ENCODE measurements at regions not wholly inside any gene's neighbourhood (a gene's known extent, or its start where the extent isn't known, plus 50 kb on each side); places are given as distances from the start of the nearest gene placed in this dataset.

DNA sequence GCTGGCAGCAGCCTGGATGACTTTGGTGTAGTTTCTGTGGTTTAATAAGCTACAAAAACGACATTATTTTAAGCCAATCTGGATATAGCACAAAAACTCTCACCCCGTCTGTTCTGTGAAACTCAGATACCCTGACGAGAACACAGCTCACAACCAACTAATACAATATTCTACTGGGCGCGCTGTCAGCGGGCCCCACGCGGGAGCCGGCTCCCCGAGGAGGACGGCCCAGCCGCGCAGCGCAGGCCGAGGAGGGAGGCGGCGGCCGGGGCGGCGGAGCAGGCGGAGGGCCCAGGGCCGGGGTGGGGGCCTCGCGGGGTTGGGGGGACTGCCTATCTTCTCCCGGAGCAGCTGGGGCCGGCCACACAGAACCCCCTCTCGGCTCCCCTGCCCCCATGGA lies 87.2 kb upstream of the POU3F1 start:
- Histone ChIP-seq H3K4me1 (ENCODE audit: control insufficient read depth in 1 of 2, insufficient read depth in 2 of 2, low read length in 2 of 2) (peaks cover 0 to 1% of the 10 kb centered on the region in 2 donors), H3K4me3 (ENCODE audit: low read length in 2 of 2) (no peak overlapping the region), H3K9me3 (ENCODE audit: control insufficient read depth, low read length) (no peaks in the 10 kb centered on the region), H3K36me3 (ENCODE audit: control insufficient read depth in 1 of 2, insufficient read depth in 2 of 2, low read length in 1 of 2) (no peaks in the 10 kb centered on the region), H3K27ac (ENCODE audit: low read depth in 1 of 2, low read length in 2 of 2) (no peak overlapping the region), H3K27me3 (ENCODE audit: control insufficient read depth in 1 of 2, insufficient read depth in 2 of 2, low read length in 1 of 2) (no peaks in the 10 kb centered on the region)
- WGBS, 2 donors = 10 to 12% methylated on average over 17 to 27 of the region's 27 CpGs
- intact Hi-C loops (cut with DNase I) = no loop called here
- DNase-seq (no peak), ATAC-seq (ENCODE audit: low FRiP score) (no peak)

DNA sequence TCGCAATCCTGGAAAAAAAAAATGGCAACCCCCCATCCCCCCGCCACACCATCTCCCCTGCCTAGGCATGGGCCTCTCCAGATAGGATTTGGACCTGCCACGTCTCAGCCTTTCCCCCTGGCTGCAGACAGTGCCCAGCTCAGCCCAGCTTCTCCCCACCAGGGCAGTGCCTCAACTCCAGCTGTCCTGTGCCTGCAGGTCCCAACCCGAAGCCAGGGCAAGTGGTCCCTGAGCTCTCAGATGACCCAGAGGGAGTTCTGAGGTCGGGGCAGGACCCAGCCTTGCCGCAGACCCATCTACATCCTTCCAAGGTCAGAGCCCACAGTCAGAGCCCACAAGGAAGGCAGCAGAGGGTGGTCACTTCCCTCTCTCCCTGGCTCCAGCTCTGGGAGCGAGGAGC lies 86.7 kb upstream of the POU3F1 start:
- no peaks in the 10 kb centered on the region for H3K9me3 ChIP-seq (ENCODE audit: control insufficient read depth, low read length)
- no peak for DNase-seq
- no peak overlapping the region for H3K27ac ChIP-seq (ENCODE audit: low read depth in 1 of 2, low read length in 2 of 2)
- H3K4me1 ChIP-seq (ENCODE audit: control insufficient read depth in 1 of 2, insufficient read depth in 2 of 2, low read length in 2 of 2) = no peaks in the 10 kb centered on the region
- H3K36me3 ChIP-seq (ENCODE audit: control insufficient read depth in 1 of 2, insufficient read depth in 2 of 2, low read length in 1 of 2) = no peaks in the 10 kb centered on the region
- intact Hi-C loops (cut with DNase I) = no loop called here
- no peaks in the 10 kb centered on the region for H3K27me3 ChIP-seq (ENCODE audit: control insufficient read depth in 1 of 2, insufficient read depth in 2 of 2, low read length in 1 of 2)
- no peak for ATAC-seq (ENCODE audit: low FRiP score)
- H3K4me3 ChIP-seq (ENCODE audit: low read length in 2 of 2) = no peak overlapping the region
- WGBS, 2 donors = 88 to 90% methylated on average over 7 of the region's 7 CpGs

DNA sequence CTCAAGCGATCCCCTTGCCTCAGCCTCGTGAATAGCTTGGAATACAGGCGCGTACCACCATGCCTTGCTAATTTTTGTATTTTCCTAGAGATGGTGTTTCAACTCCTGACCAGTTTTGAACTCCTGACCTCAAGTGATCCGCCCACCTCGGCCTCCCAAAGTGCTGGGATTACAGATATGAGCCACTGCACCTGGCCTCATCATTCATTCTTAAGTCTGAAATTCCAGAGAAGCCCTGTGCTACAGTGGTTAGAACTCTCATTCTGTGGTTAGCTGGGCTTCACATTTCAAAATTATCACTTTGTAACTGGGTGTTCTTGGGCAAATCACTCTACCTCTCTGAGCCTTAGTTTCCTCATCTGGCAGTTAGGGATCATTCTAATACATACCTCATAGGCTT lies 86.1 kb upstream of the POU3F1 start:
- intact Hi-C loops (cut with DNase I) = no loop called here
- no peak for ATAC-seq (ENCODE audit: low FRiP score)
- Histone ChIP-seq H3K36me3 (ENCODE audit: control insufficient read depth in 1 of 2, insufficient read depth in 2 of 2, low read length in 1 of 2) (no peaks in the 10 kb centered on the region), H3K27ac (ENCODE audit: low read depth in 1 of 2, low read length in 2 of 2) (no peak overlapping the region), H3K4me3 (ENCODE audit: low read length in 2 of 2) (no peak overlapping the region), H3K27me3 (ENCODE audit: control insufficient read depth in 1 of 2, insufficient read depth in 2 of 2, low read length in 1 of 2) (no peaks in the 10 kb centered on the region), H3K4me1 (ENCODE audit: control insufficient read depth in 1 of 2, insufficient read depth in 2 of 2, low read length in 2 of 2) (no peaks in the 10 kb centered on the region), H3K9me3 (ENCODE audit: control insufficient read depth, low read length) (no peaks in the 10 kb centered on the region)
- WGBS, 2 donors = 96 to 98% methylated on average over 6 of the region's 6 CpGs
- DNase-seq = no peak

DNA sequence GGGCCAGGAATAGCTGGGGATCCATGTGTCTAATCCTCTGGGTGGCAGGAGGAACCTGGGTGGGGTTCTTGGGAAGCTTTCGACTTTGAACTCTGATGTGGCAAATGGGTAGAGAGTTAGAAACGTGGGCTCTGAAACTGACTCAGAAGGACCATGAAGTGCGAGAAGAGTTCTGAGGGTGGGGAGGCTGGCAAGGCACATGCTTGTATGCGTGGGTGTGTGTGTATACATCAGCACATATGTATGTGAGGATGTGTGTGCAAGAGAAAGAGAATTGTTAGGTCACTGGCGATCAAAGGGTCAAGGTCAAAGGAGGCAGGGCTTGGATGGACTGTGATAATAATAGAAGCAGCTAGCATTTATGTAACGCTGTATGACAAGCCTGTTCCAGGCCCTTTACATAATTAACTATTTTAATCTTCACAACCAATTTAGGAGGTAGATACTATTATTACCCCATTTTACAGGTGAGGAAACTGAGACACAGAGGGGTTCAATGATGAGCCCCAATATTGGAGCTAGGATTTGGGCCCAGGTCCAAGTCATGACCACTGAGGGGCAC lies 84.5 kb upstream of the POU3F1 start:
- Histone ChIP-seq H3K36me3 (ENCODE audit: control insufficient read depth in 1 of 2, insufficient read depth in 2 of 2, low read length in 1 of 2) (no peaks in the 10 kb centered on the region), H3K9me3 (ENCODE audit: control insufficient read depth, low read length) (no peaks in the 10 kb centered on the region), H3K4me1 (ENCODE audit: control insufficient read depth in 1 of 2, insufficient read depth in 2 of 2, low read length in 2 of 2) (no peaks in the 10 kb centered on the region), H3K27ac (ENCODE audit: low read depth in 1 of 2, low read length in 2 of 2) (no peak overlapping the region), H3K4me3 (ENCODE audit: low read length in 2 of 2) (no peak overlapping the region), H3K27me3 (ENCODE audit: control insufficient read depth in 1 of 2, insufficient read depth in 2 of 2, low read length in 1 of 2) (no peaks in the 10 kb centered on the region)
- 73 to 84% methylated on average over 6 of the region's 6 CpGs for WGBS, 2 donors
- ATAC-seq (ENCODE audit: low FRiP score) = no peak
- DNase-seq = no peak
- intact Hi-C loops (cut with DNase I) = no loop called here

DNA sequence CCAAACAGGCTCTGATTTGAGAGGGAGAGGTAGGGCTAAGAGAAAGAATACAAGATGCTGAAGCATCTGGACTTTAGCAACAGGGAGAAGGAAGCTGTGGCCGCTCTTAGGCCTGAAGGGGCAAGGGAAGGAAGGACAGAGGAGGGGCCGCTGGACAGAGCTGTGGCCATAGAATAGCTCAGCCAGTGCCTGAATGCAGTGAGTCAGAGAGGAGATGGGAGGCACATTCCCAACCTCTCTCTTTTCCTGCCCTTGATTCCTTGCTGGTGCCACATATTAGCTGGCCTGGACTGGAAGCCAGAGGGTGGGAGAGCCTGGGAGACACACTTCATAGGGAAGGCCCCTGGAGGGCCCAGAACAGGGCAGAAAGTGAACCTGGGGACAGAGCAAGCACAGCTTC lies 83.4 kb upstream of the POU3F1 start:
- DNase-seq (no peak), ATAC-seq (ENCODE audit: low FRiP score) (no peak)
- no peak overlapping the region for H3K4me3 ChIP-seq (ENCODE audit: low read length in 2 of 2)
- no peak overlapping the region for H3K27ac ChIP-seq (ENCODE audit: low read depth in 1 of 2, low read length in 2 of 2)
- H3K9me3 ChIP-seq (ENCODE audit: control insufficient read depth, low read length) = no peaks in the 10 kb centered on the region
- intact Hi-C loops (cut with DNase I) = no loop called here
- WGBS, 2 donors = 93 to 94% methylated on average over 2 of the region's 2 CpGs
- no peaks in the 10 kb centered on the region for H3K27me3 ChIP-seq (ENCODE audit: control insufficient read depth in 1 of 2, insufficient read depth in 2 of 2, low read length in 1 of 2)
- H3K36me3 ChIP-seq (ENCODE audit: control insufficient read depth in 1 of 2, insufficient read depth in 2 of 2, low read length in 1 of 2) = no peaks in the 10 kb centered on the region
- no peaks in the 10 kb centered on the region for H3K4me1 ChIP-seq (ENCODE audit: control insufficient read depth in 1 of 2, insufficient read depth in 2 of 2, low read length in 2 of 2)

DNA sequence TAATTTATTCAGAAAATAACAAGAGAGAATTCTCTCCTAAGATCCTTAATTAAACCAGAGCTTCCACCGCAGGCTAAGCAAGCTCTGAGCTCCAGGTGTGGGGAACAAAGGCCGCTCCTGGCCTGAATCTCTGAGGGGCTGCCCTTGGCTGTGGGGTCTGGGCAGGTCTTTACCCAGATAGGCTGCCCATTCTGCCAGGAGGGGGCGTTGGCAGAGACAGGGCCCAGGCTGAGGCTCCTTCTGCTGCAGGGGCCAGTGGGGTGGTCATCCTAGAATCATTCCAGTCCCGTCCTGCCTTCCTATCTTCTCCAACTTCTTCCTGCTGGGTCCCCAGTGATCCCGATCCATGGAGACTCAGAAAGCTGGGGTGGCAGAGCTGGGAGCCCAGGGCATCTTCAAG lies 82.9 kb upstream of the POU3F1 start:
- 88 to 95% methylated on average over 5 of the region's 5 CpGs for WGBS, 2 donors
- ATAC-seq (ENCODE audit: low FRiP score) = no peak

DNA sequence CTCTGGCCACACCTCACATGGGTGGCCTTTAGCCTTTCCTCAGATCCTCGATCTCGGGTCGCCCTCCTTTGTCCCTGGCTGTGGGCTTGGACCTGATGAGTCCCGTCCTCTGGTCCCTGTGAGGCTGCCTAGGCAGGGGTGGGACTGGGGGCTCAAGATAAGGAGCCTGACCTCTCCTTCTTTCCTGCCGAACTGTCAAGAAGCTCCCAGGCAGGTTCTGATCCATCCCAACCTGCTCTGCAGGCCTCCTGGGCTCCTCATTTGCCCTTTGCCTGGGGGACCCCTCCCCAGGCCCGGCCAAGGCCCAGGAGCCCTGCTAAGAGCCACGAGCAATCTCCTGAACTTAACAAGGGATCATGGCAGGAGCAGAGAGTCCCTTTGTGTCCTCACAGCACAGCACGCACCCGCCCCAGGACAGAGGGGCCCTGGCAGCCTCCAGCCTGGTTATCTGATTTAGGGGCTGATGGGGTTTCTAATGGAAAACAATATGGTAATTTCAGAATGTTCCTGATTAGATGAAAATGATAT lies 82.4 kb upstream of the POU3F1 start:
- no peak overlapping the region for H3K4me3 ChIP-seq (ENCODE audit: low read length in 2 of 2)
- intact Hi-C loops (cut with DNase I) = no loop called here
- ATAC-seq (ENCODE audit: low FRiP score) (no peak), DNase-seq (no peak)
- no peaks in the 10 kb centered on the region for H3K9me3 ChIP-seq (ENCODE audit: control insufficient read depth, low read length)
- no peaks in the 10 kb centered on the region for H3K36me3 ChIP-seq (ENCODE audit: control insufficient read depth in 1 of 2, insufficient read depth in 2 of 2, low read length in 1 of 2)
- H3K4me1 ChIP-seq (ENCODE audit: control insufficient read depth in 1 of 2, insufficient read depth in 2 of 2, low read length in 2 of 2) = no peaks in the 10 kb centered on the region
- WGBS, 2 donors = 94 to 98% methylated on average over 9 of the region's 9 CpGs
- H3K27ac ChIP-seq (ENCODE audit: low read depth in 1 of 2, low read length in 2 of 2) = no peak overlapping the region
- H3K27me3 ChIP-seq (ENCODE audit: control insufficient read depth in 1 of 2, insufficient read depth in 2 of 2, low read length in 1 of 2) = no peaks in the 10 kb centered on the region

More for the DNA sequence above, 82.9 kb upstream of the POU3F1 start:
- DNase-seq = no peak
- Histone ChIP-seq H3K9me3 (ENCODE audit: control insufficient read depth, low read length) (no peaks in the 10 kb centered on the region), H3K27ac (ENCODE audit: low read depth in 1 of 2, low read length in 2 of 2) (no peak overlapping the region), H3K27me3 (ENCODE audit: control insufficient read depth in 1 of 2, insufficient read depth in 2 of 2, low read length in 1 of 2) (no peaks in the 10 kb centered on the region), H3K36me3 (ENCODE audit: control insufficient read depth in 1 of 2, insufficient read depth in 2 of 2, low read length in 1 of 2) (no peaks in the 10 kb centered on the region), H3K4me3 (ENCODE audit: low read length in 2 of 2) (no peak overlapping the region), H3K4me1 (ENCODE audit: control insufficient read depth in 1 of 2, insufficient read depth in 2 of 2, low read length in 2 of 2) (no peaks in the 10 kb centered on the region)
- intact Hi-C loops (cut with DNase I) = no loop called here

DNA sequence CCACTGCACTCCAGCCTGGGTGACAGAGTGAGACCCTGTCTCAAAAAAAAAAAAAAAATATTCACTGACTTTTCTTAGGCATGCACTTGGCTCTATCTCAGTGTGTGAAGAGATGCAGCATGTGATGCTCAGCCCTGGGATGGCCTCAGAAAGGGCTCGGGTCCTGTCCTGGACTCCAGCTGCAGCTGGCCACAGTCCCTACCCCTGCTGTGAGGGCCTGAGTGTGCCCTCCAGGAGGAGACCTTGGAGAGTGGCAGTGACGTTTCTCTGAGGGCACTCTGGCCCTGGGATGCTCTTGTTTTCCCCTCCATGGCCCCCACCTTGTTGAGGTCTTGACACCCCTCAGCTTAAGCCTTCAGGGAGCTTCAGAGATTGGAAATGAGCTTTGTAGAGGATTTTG lies 81.9 kb upstream of the POU3F1 start:
- H3K27me3 ChIP-seq (ENCODE audit: control insufficient read depth in 1 of 2, insufficient read depth in 2 of 2, low read length in 1 of 2) = no peaks in the 10 kb centered on the region
- DNase-seq (no peak), ATAC-seq (ENCODE audit: low FRiP score) (no peak)
- intact Hi-C loops (cut with DNase I) = no loop called here
- no peak overlapping the region for H3K27ac ChIP-seq (ENCODE audit: low read depth in 1 of 2, low read length in 2 of 2)
- H3K9me3 ChIP-seq (ENCODE audit: control insufficient read depth, low read length) = no peaks in the 10 kb centered on the region
- WGBS, 2 donors = 89 to 93% methylated on average over 2 of the region's 2 CpGs
- no peak overlapping the region for H3K4me3 ChIP-seq (ENCODE audit: low read length in 2 of 2)
- no peaks in the 10 kb centered on the region for H3K4me1 ChIP-seq (ENCODE audit: control insufficient read depth in 1 of 2, insufficient read depth in 2 of 2, low read length in 2 of 2)
- no peaks in the 10 kb centered on the region for H3K36me3 ChIP-seq (ENCODE audit: control insufficient read depth in 1 of 2, insufficient read depth in 2 of 2, low read length in 1 of 2)

DNA sequence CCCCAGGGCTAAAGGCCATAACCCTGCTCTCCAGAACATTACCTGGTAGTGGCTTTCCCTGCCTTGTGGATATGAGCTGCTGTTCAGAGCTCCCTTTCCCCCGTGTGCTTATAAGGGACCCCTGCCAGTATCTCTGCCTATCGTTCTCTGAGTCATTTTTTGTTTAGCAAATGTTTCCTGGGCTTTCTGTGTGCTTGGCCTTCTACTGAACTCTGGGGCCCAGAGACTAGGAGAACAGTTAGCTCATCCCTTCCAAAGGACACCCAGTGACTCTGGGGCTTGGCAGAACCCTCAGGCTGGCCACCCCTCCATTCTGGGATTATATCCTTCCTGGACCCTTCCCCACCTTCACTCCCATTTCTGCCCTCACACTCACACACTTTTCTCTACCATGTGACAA lies 80.8 kb upstream of the POU3F1 start:
- ATAC-seq (ENCODE audit: low FRiP score) (no peak), DNase-seq (no peak)
- Histone ChIP-seq H3K36me3 (ENCODE audit: control insufficient read depth in 1 of 2, insufficient read depth in 2 of 2, low read length in 1 of 2) (no peaks in the 10 kb centered on the region), H3K27ac (ENCODE audit: low read depth in 1 of 2, low read length in 2 of 2) (no peak overlapping the region), H3K9me3 (ENCODE audit: control insufficient read depth, low read length) (no peaks in the 10 kb centered on the region), H3K4me1 (ENCODE audit: control insufficient read depth in 1 of 2, insufficient read depth in 2 of 2, low read length in 2 of 2) (no peaks in the 10 kb centered on the region), H3K27me3 (ENCODE audit: control insufficient read depth in 1 of 2, insufficient read depth in 2 of 2, low read length in 1 of 2) (no peaks in the 10 kb centered on the region), H3K4me3 (ENCODE audit: low read length in 2 of 2) (no peak overlapping the region)
- WGBS, 2 donors = 10 to 19% methylated on average over 2 of the region's 2 CpGs
- intact Hi-C loops (cut with DNase I) = no loop called here

All from aorta (tissue), 5 donors.